HepG2 (cell line): ENCODE measurements at regions not wholly inside any gene's neighbourhood (a gene's known extent, or its start where the extent isn't known, plus 50 kb on each side); places are given as distances from the start of the nearest gene placed in this dataset.

Source experiments
- ATAC-seq: fragments of 200-7000 bp; cut with Tn5 transposase; 3 replicates; pipeline ENCODE4 v1.9.1; 2020; ENCODE audit warnings: mild to moderate bottlenecking, moderate library complexity
- BruUV-seq: library from RNA; stranded (reverse); fragments of 400-500 nt; replicated peaks from 2 replicates; lab custom pipeline; 2021; lab: Mats Ljungman, UMichigan
- CTCF ChIA-PET: fragments of 300-600 bp; formaldehyde crosslinking; extraction: SDS; loops from one replicate; lab custom pipeline; 2021; ENCODE audit warnings: low total read pairs, inconsistent platforms, low intra/inter-chr PET ratio; lab: Yijun Ruan, JAX
- POLR2A ChIA-PET: fragments of 350-600 bp; sonication (Branson Sonifier 250); formaldehyde crosslinking; loops from one replicate; lab custom pipeline; 2020; ENCODE audit warnings: antibody characterized with exemption, inconsistent platforms; lab: Yijun Ruan, JAX
- DNase-seq: peaks from one replicate; pipeline ENCODE4 v3.0.0-alpha.2; 2015; ENCODE audit warnings: low spot score
- FAIRE-seq: peaks from 3 replicates; lab custom pipeline; 2011; peaks lifted over from hg19 to GRCh38; lab: Jason Lieb, UNC
- H2AFZ ChIP-seq: one replicate; pipeline ENCODE4 v1.6.1; 2011; ENCODE audit warnings: low read length, inconsistent platforms
- H3K27ac ChIP-seq: fragments of 300-600 bp; 3 replicates; pipeline ENCODE4 v1.8.0; 2011; ENCODE audit warnings: mixed run types, mild to moderate bottlenecking, mixed read lengths, low read length, inconsistent platforms; ENCODE audit not compliant: insufficient read depth; ENCODE audit errors: extremely low read length
- H3K27me3 ChIP-seq, 2 experiments: fragments of 200-600 bp in 1 of 2; 2 replicates in 1 of 2; 3 replicates in 1 of 2; pipeline versions ENCODE4 v1.6.0 to v1.8.0; 2011; ENCODE audit warnings: low read length in 2 of 2, mild to moderate bottlenecking in 2 of 2, moderate library complexity in 2 of 2, inconsistent platforms in 1 of 2; ENCODE audit not compliant: insufficient read depth in 2 of 2, control insufficient read depth in 1 of 2
- H3K36me3 ChIP-seq, 2 experiments: fragments of 200-600 bp in 1 of 2; replicated peaks in 1 of 2; 2 replicates in 1 of 2; 3 replicates in 1 of 2; pipeline versions ENCODE4 v1.5.1 to v1.8.0; 2011; ENCODE audit warnings: low read length in 2 of 2, inconsistent platforms in 1 of 2; ENCODE audit not compliant: insufficient read depth in 2 of 2, control insufficient read depth in 1 of 2
- H3K4me1 ChIP-seq: 2 replicates; pipeline ENCODE4 v1.5.1; 2012; ENCODE audit warnings: low read length, inconsistent platforms; ENCODE audit not compliant: insufficient read depth
- H3K4me2 ChIP-seq: 2 replicates; pipeline ENCODE4 v1.6.0; 2011; ENCODE audit warnings: low read depth, low read length, inconsistent platforms
- H3K4me3 ChIP-seq, 3 experiments: fragments of 200-600 bp in 1 of 3; sonication (generic), shearing (Covaris generic) in 1 of 3; replicated peaks in 1 of 3; 2 replicates each; pipeline ENCODE4 v1.5.1; 2011 to 2016; ENCODE audit warnings: low read length in 3 of 3, inconsistent platforms in 2 of 3, low read depth in 2 of 3, mild to moderate bottlenecking in 2 of 3, control low read depth in 1 of 3, mixed read lengths in 1 of 3; ENCODE audit not compliant: insufficient read depth in 1 of 3
- H3K79me2 ChIP-seq: one replicate; pipeline ENCODE4 v1.6.1; 2011; ENCODE audit warnings: low read length, inconsistent platforms; ENCODE audit not compliant: insufficient read depth
- H3K9ac ChIP-seq: 2 replicates; pipeline ENCODE4 v1.6.0; 2011; ENCODE audit warnings: mild to moderate bottlenecking, low read depth, low read length, inconsistent platforms; ENCODE audit not compliant: insufficient read depth
- H3K9me3 ChIP-seq: 2 replicates; pipeline ENCODE4 v1.5.1; 2012; ENCODE audit warnings: mild to moderate bottlenecking, low read length
- H4K20me1 ChIP-seq: 2 replicates; pipeline ENCODE4 v1.6.0; 2011; ENCODE audit warnings: inconsistent platforms, mild to moderate bottlenecking, low read length, moderate library complexity; ENCODE audit not compliant: insufficient read depth
- SMC3 ChIP-seq: IDR thresholded peaks from 2 replicates; pipeline ENCODE4 v1.6.1; 2011; ENCODE audit warnings: low read length, improper control_type of control experiment
- ZBTB40 ChIP-seq, 2 experiments: fragments of 450-650 bp in 1 of 2; sonication (generic) in 1 of 2; formaldehyde crosslinking in 1 of 2; IDR thresholded peaks; 2 replicates each; pipeline versions ENCODE4 v1.6.1 to v1.8.0; 2016 to 2022; ENCODE audit warnings: antibody characterized with exemption in 1 of 2, mild to moderate bottlenecking in 1 of 2, missing genetic modification reagents in 1 of 2
- ZNF354B ChIP-seq: sonication (generic); formaldehyde crosslinking; IDR thresholded peaks from 2 replicates; pipeline ENCODE4 v1.8.0; 2022; ENCODE audit warnings: mild to moderate bottlenecking, missing genetic modification reagents
- WGBS: methylation state at CpG from one replicate; pipeline ENCODE4 v1.1.6; 2017; ENCODE audit warnings: low lambda C conversion rate; 5-methylcytosine and 5-hydroxymethylcytosine counted together
- in situ Hi-C: cut with HindIII; loops from 2 replicates; pipeline ENCODE4 v1.10.0; 2017; ENCODE audit warnings: low pct_unique_long_range_greater_than_20kb; ENCODE audit not compliant: extremely low pct_ligation_motif_present
- intact Hi-C: fragments of 100-400 bp; cut with micrococcal nuclease; formaldehyde crosslinking; loops from one replicate; pipeline ENCODE4 v1.10.0; 2022; ENCODE audit not compliant: unreplicated experiment

GRCh38 chr11:71070490-71071453, 181.6 kb downstream of the SHANK2 start:
- Histone ChIP-seq H3K9me3 (no peaks in the 10 kb centered on the region), H3K79me2 (no peaks in the 10 kb centered on the region), H3K27me3 (no peaks in the 10 kb centered on the region)
- no peak for DNase-seq
- CTCF ChIA-PET, result no interaction called here
- intact Hi-C loops, result no loop called here
- no peak for TF ChIP-seq ZBTB40 (IDR thresholded peaks at IDR 0.05)
- peak; percentile 93 for TF ChIP-seq ZBTB40 (CRISPR knock-in tag; IDR thresholded peaks at IDR 0.05)
- no peak for TF ChIP-seq SMC3
- no peak for TF ChIP-seq ZNF354B (CRISPR knock-in tag)
- TF ChIP-seq, all 625 proteins: peak for 1
- Histone ChIP-seq H3K36me3 (peaks cover 22 to 47% of the 10 kb centered on the region in 2 experiments; a peak in 4 of 5 replicates), H3K4me1 (no peaks in the 10 kb centered on the region), H3K9ac (no peak overlapping the region), H3K27ac (no peak overlapping the region), H3K4me3 (no peak overlapping the region), H2AFZ (no peak overlapping the region), H4K20me1 (peaks cover 6% of the 10 kb centered on the region; the same call in 1 of the 2 replicates), H3K4me2 (no peak overlapping the region)
- FAIRE-seq (no peak), ATAC-seq (no peak)
- in situ Hi-C loops, result no loop called here
- POLR2A ChIA-PET, result no interaction called here
- 99% methylated on average over 12 of the region's 12 CpGs for WGBS
- no TSS peak for BruUV-seq
